ENCODE measurements at regions not wholly inside any gene's neighbourhood (a gene's known extent, or its start where the extent isn't known, plus 50 kb on each side); places are given as distances from the start of the nearest gene placed in this dataset.

DNA sequence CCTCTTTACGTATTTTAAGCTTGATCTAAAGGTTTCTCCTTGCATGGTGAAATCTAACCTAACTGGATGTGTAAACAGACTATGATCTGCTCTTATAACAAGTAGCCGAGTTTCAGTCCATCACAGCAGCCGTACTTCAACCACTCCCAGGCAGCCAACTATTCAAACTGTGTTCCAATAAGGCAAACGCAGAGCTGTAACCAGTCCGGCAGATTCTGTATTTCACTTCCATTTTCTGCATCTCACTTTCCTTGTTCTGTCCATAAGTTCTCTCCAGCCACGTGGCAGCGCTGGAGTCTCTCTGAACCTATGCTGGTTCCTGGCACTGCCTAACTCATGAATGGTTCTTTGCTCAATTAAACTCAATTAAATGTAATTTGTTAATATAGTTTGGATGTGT, 132.6 kb downstream of the FHDC1 start:
- no peak for DNase-seq
- no TSS peak for BruUV-seq (replicated peaks)
- H3K4me1 Mint-ChIP-seq (ENCODE audit: low read depth, unreplicated experiment), result peaks cover 20% of the 10 kb centered on the region
- no peak overlapping the region for H3K4me3 Mint-ChIP-seq (ENCODE audit: unreplicated experiment)
- TF ChIP-seq CTCF (IDR thresholded peaks at IDR 0.05; ENCODE audit: insufficient read depth in 1 of 2, low read depth in 1 of 2, low read length in 1 of 2, severe bottlenecking in 1 of 2, unreplicated experiment in 1 of 2), result no peak
- no peaks in the 10 kb centered on the region for H3K27me3 Mint-ChIP-seq (ENCODE audit: insufficient read depth, unreplicated experiment)
- Histone ChIP-seq H3K27me3 (replicated peaks; ENCODE audit: control insufficient read depth, insufficient read depth, low read length) (no peaks in the 10 kb centered on the region), H3K4me1 (peaks cover 38% of the 10 kb centered on the region), H3K9me3 (no peaks in the 10 kb centered on the region), H3K36me3 (ENCODE audit: control insufficient read depth, insufficient read depth, low read length) (no peaks in the 10 kb centered on the region), H3K4me3 (ENCODE audit: low read depth, low read length) (no peak overlapping the region)
- H3K9me3 Mint-ChIP-seq (ENCODE audit: unreplicated experiment), result peaks cover 14% of the 10 kb centered on the region
- peak overlapping the region; percentile 49 for H3K27ac Mint-ChIP-seq (ENCODE audit: unreplicated experiment)
- POLR2A ChIA-PET, result no interaction called here
- CTCF ChIA-PET, result no interaction called here
- intact Hi-C loops (cut with micrococcal nuclease; ENCODE audit: unreplicated experiment), result loop anchor here (5.0 kb wide), 1 partner anchor 131 kb away; the partner anchor contains the start of gene FHDC1
- no peaks in the 10 kb centered on the region for H3K36me3 Mint-ChIP-seq (ENCODE audit: insufficient read depth, unreplicated experiment)

DNA sequence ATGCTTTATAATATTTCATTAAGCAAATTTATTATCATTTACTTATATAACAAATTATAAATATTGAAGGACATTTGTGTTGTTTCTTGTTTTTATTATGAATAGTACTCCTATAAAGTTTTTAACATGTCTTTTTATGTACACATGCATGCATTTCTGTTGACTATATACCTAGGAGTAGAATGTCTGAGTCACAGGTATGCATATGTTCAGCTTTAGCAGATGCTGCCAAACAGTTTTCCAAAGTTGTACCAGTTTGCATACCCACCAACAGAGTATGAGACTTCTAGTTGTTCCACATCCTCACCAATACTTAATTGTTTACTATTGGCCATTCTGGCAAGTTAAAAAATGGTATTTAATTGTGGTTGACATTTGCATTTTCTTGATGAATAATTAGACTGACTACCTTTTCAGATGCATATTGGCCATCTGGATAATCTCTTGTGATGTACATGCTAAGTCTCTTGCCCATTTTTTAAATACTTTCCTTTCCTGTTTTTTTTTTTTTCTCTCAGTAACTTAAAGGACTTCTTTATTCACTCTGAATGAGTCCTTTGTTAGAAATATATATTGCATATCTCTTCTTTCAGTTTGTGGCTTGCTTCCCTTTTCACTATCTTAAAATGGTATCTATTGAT, 132.2 kb upstream of the TRIM2 start:
- DNase-seq, result no peak
- Histone ChIP-seq H3K27me3 (replicated peaks; ENCODE audit: control insufficient read depth, insufficient read depth, low read length) (no peaks in the 10 kb centered on the region), H3K9me3 (no peaks in the 10 kb centered on the region), H3K36me3 (ENCODE audit: control insufficient read depth, insufficient read depth, low read length) (no peaks in the 10 kb centered on the region), H3K4me1 (peaks cover 19% of the 10 kb centered on the region), H3K4me3 (ENCODE audit: low read depth, low read length) (no peak overlapping the region)
- no peak overlapping the region for H3K4me3 Mint-ChIP-seq (ENCODE audit: unreplicated experiment)
- no peak for TF ChIP-seq CTCF (IDR thresholded peaks at IDR 0.05; ENCODE audit: insufficient read depth in 1 of 2, low read depth in 1 of 2, low read length in 1 of 2, severe bottlenecking in 1 of 2, unreplicated experiment in 1 of 2)
- H3K27ac Mint-ChIP-seq (ENCODE audit: unreplicated experiment), result no peak overlapping the region
- CTCF ChIA-PET, result no interaction called here
- BruUV-seq (replicated peaks), result no TSS peak
- intact Hi-C loops (cut with micrococcal nuclease; ENCODE audit: unreplicated experiment), result no loop called here
- no peaks in the 10 kb centered on the region for H3K36me3 Mint-ChIP-seq (ENCODE audit: insufficient read depth, unreplicated experiment)
- H3K9me3 Mint-ChIP-seq (ENCODE audit: unreplicated experiment), result peaks cover 14% of the 10 kb centered on the region
- POLR2A ChIA-PET, result no interaction called here
- no peaks in the 10 kb centered on the region for H3K27me3 Mint-ChIP-seq (ENCODE audit: insufficient read depth, unreplicated experiment)
- peaks cover 12% of the 10 kb centered on the region for H3K4me1 Mint-ChIP-seq (ENCODE audit: low read depth, unreplicated experiment)

- no TSS peak for BruUV-seq (replicated peaks)
- H3K9me3 Mint-ChIP-seq (ENCODE audit: unreplicated experiment), result peaks cover 20% of the 10 kb centered on the region
- H3K4me1 Mint-ChIP-seq (ENCODE audit: low read depth, unreplicated experiment), result peaks cover 6% of the 10 kb centered on the region
- CTCF ChIA-PET, result no interaction called here
- H3K27ac Mint-ChIP-seq (ENCODE audit: unreplicated experiment), result no peak overlapping the region
- intact Hi-C loops (cut with micrococcal nuclease; ENCODE audit: unreplicated experiment), result no loop called here
- Histone ChIP-seq H3K4me3 (ENCODE audit: low read depth, low read length) (no peak overlapping the region), H3K9me3 (no peaks in the 10 kb centered on the region), H3K27me3 (replicated peaks; ENCODE audit: control insufficient read depth, insufficient read depth, low read length) (no peaks in the 10 kb centered on the region), H3K4me1 (peaks cover 13% of the 10 kb centered on the region), H3K36me3 (ENCODE audit: control insufficient read depth, insufficient read depth, low read length) (no peaks in the 10 kb centered on the region)
- DNase-seq, result no peak
- H3K36me3 Mint-ChIP-seq (ENCODE audit: insufficient read depth, unreplicated experiment), result no peaks in the 10 kb centered on the region
- TF ChIP-seq CTCF (IDR thresholded peaks at IDR 0.05; ENCODE audit: insufficient read depth in 1 of 2, low read depth in 1 of 2, low read length in 1 of 2, severe bottlenecking in 1 of 2, unreplicated experiment in 1 of 2), result no peak
- H3K27me3 Mint-ChIP-seq (ENCODE audit: insufficient read depth, unreplicated experiment), result no peaks in the 10 kb centered on the region
- POLR2A ChIA-PET, result no interaction called here
- no peak overlapping the region for H3K4me3 Mint-ChIP-seq (ENCODE audit: unreplicated experiment)
Measured at GRCh38 chr4:153072661-153073060, 131.6 kb upstream of the TRIM2 start.

Data from Caco-2 (cell line).